ENCODE measurements at regions not wholly inside any gene's neighbourhood (a gene's known extent, or its start where the extent isn't known, plus 50 kb on each side); places are given as distances from the start of the nearest gene placed in this dataset.

DNA sequence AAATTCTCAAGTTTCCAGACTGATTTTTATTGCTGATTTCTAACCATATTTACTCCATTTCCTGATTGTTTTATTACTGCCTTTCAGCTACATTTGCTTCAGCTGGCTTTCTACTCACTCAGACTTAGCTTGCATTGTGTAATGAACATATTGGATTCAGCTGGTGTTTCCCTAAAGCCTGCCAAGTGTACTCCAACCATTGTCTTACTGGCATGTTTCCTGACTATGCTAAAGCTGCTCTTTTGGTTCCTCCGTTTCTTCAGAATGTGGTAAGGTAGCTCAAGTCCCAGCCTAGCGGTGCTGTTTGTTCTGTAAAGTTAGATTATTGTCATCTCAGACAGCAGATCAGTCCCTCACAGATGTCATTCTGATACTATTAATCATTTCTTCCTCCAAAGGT is 53.1 kb upstream of the GLRA2 start:
- H3K4me3 ChIP-seq (ENCODE audit: low read depth, low read length), result no peak overlapping the region
- DNase-seq (ENCODE audit: low read depth), result no peak
- no peak for TF ChIP-seq CTCF (IDR thresholded peaks at IDR 0.05; ENCODE audit: insufficient read depth, low read depth, low read length, missing control alignments)

DNA sequence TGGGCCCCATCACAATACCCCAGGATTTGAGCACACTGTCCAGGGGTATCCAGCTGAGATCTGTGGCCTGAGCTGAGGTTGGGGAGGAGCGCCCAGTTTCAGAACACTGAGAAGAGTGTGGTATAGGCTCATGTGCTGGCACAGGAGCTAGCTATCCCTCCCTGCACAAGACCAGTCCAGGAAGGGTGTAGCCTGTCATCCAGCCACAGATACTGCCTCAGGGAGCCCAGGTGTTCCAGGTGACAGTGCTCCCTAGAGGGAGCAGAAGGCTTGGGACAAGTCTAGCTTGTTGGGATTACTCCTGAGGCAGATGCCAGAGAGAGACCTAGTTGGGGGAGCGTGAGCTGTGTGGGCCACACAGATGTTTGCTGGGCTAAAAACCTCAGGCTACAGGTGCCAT is 79.6 kb upstream of the GLRA2 start:
- no peak overlapping the region for H3K4me3 ChIP-seq (ENCODE audit: low read depth, low read length)
- no peak for TF ChIP-seq CTCF (IDR thresholded peaks at IDR 0.05; ENCODE audit: insufficient read depth, low read depth, low read length, missing control alignments)
- no peak for DNase-seq (ENCODE audit: low read depth)

GRCh38 chrX:14448406-14448805 is 80.9 kb upstream of the GLRA2 start:
- H3K4me3 ChIP-seq (ENCODE audit: low read depth, low read length), result no peak overlapping the region
- no peak for DNase-seq (ENCODE audit: low read depth)
- TF ChIP-seq CTCF (IDR thresholded peaks at IDR 0.05; ENCODE audit: insufficient read depth, low read depth, low read length, missing control alignments), result no peak

DNA sequence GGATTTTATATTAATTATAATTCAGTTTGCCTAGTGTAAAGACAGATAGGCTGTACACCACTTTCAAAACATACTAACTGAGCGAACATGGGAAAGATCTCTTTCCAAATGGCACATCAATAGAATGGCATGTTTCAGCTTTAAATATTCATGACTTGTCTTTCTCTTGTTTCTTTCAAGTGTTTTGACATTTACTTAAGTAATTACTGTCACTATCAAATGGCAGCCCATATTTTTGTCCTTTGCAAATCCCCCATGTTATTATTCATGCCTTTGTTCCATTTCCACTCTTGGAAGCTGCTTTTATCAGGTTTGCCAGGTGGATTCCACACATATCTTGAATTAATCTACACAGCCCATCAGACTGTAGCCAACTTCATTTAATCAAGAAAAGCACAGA is 89.2 kb upstream of the GLRA2 start:
- TF ChIP-seq CTCF (IDR thresholded peaks at IDR 0.05; ENCODE audit: insufficient read depth, low read depth, low read length, missing control alignments), result no peak
- no peak overlapping the region for H3K4me3 ChIP-seq (ENCODE audit: low read depth, low read length)
- DNase-seq (ENCODE audit: low read depth), result no peak

GRCh38 chrX:14427614-14428013 is 101.7 kb upstream of the GLRA2 start:
- no peak for TF ChIP-seq CTCF (IDR thresholded peaks at IDR 0.05; ENCODE audit: insufficient read depth, low read depth, low read length, missing control alignments)
- H3K4me3 ChIP-seq (ENCODE audit: low read depth, low read length), result no peak overlapping the region

DNA sequence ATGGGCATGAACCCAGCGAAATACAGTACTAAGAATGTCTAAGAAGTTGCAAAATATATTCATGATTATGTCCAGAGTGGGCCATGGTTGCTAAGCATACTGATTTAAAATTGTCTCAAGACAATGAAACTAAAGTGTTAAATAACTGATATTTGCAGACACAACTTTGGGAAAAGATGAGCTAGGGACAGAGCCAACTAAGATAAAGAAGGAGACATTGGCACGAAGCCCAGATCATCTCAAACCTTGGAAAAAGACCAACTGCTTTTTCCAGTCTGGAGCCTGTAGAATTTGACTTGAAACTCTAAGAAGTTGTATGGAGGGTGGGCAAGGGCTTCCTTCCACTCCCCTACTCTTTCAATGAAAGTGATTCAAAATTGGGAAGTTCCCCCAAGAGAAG is 108.5 kb upstream of the GLRA2 start:
- no peak for TF ChIP-seq CTCF (IDR thresholded peaks at IDR 0.05; ENCODE audit: insufficient read depth, low read depth, low read length, missing control alignments)
- H3K4me3 ChIP-seq (ENCODE audit: low read depth, low read length), result no peak overlapping the region
- no peak for DNase-seq (ENCODE audit: low read depth)

More at GRCh38 chrX:14427614-14428013, 101.7 kb upstream of the GLRA2 start:
- no peak for DNase-seq (ENCODE audit: low read depth)

DNA sequence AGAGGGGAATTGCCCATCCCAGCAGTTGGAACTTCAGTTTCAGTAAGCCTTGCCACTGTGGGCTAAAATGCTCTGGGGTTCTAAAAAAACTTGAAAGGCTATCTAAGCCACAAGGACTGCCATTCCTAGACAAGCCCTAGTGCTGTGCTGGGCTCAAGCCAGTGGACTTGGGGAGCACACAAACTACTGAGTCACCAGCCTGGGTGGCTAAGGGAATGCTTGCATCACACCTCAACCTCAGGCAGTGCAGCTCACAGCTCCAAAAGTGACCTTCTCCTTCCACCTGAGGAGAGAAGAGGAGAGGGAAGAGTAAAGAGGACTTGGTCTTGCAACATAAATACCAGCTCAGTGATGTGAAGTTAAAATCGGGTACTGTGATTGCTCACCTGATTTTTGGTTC is 116.7 kb upstream of the GLRA2 start:
- H3K4me3 ChIP-seq (ENCODE audit: low read depth, low read length), result no peak overlapping the region
- DNase-seq (ENCODE audit: low read depth), result no peak
- no peak for TF ChIP-seq CTCF (IDR thresholded peaks at IDR 0.05; ENCODE audit: insufficient read depth, low read depth, low read length, missing control alignments)
